Right lobe of liver (tissue), 4 donors: ENCODE measurements at regions not wholly inside any gene's neighbourhood (a gene's known extent, or its start where the extent isn't known, plus 50 kb on each side); places are given as distances from the start of the nearest gene placed in this dataset.

Experiments used
- CTCF ChIP-seq, 4 donors: fragments of 200-600 bp in 3 of 4; fragments of 450-650 bp in 1 of 4; IDR thresholded peaks; one replicate each; pipeline versions ENCODE4 v1.5.1 to v1.8.0; 2016 to 2022; ENCODE audit warnings: antibody characterized with exemption in 4 of 4, mild to moderate bottlenecking in 2 of 4
- POLR2A ChIP-seq: fragments of 450-650 bp; IDR thresholded peaks from one replicate; pipeline ENCODE4 v1.6.1; 2017; ENCODE audit warnings: antibody characterized with exemption, mild to moderate bottlenecking
- donor health status: DM: no; HTN: no; CAD: no.
- donor health status: DM: no; HTN: no; CAD: no.
- donor health status: DM: no; HTN: yes; CAD: no.

- no peak for TF ChIP-seq CTCF (IDR thresholded peaks at IDR 0.05)
- TF ChIP-seq POLR2A: no peak
Observed at GRCh38 chr6:19427548-19427947, 409.6 kb upstream of the ID4 start.
